ENCODE measurements at regions not wholly inside any gene's neighbourhood (a gene's known extent, or its start where the extent isn't known, plus 50 kb on each side); places are given as distances from the start of the nearest gene placed in this dataset.

DNA sequence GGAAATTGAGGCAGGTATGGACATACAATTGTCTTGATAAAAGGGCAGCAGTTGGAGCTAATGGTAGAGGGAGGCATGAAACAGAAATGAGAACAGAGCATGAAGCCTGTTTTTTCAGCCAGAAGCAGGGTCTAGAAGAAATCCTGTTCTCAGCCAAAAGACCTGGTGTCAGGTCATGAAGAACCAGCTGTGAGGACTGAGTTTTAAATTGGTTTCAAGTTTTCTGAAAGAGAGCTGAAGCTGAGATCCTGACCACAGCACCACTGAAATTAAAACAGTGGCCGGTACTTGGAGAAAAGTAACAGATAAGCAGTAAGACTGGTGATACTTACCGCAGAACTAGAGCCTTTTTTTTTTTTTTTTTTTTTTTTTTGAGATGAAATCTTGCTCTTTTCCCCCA is 283.8 kb upstream of the BMP2 start:
- TF ChIP-seq ELF4 (CRISPR knock-in tag; IDR thresholded peaks at IDR 0.05; ENCODE audit: low read depth) (no peak), TEAD1 (CRISPR knock-in tag; IDR thresholded peaks at IDR 0.05) (no peak), SP1 (CRISPR knock-in tag; conservative IDR thresholded peaks at IDR 0.05) (no peak), FOXP1 (CRISPR knock-in tag; IDR thresholded peaks at IDR 0.05; ENCODE audit: borderline replicate concordance) (no peak), JUN (CRISPR knock-in tag; IDR thresholded peaks at IDR 0.05) (no peak), CREM (CRISPR knock-in tag; IDR thresholded peaks at IDR 0.05) (no peak), ZNF396 (CRISPR knock-in tag; IDR thresholded peaks at IDR 0.05; ENCODE audit: borderline replicate concordance) (no peak), GTF2I (CRISPR knock-in tag; conservative IDR thresholded peaks at IDR 0.05) (no peak), FOXK1 (CRISPR knock-in tag; IDR thresholded peaks at IDR 0.05) (no peak)
- TF ChIP-seq, protein P1, sequence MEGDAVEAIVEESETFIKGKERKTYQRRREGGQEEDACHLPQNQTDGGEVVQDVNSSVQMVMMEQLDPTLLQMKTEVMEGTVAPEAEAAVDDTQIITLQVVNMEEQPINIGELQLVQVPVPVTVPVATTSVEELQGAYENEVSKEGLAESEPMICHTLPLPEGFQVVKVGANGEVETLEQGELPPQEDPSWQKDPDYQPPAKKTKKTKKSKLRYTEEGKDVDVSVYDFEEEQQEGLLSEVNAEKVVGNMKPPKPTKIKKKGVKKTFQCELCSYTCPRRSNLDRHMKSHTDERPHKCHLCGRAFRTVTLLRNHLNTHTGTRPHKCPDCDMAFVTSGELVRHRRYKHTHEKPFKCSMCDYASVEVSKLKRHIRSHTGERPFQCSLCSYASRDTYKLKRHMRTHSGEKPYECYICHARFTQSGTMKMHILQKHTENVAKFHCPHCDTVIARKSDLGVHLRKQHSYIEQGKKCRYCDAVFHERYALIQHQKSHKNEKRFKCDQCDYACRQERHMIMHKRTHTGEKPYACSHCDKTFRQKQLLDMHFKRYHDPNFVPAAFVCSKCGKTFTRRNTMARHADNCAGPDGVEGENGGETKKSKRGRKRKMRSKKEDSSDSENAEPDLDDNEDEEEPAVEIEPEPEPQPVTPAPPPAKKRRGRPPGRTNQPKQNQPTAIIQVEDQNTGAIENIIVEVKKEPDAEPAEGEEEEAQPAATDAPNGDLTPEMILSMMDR (IDR thresholded peaks at IDR 0.05) = no peak
- TF ChIP-seq, protein P2, sequence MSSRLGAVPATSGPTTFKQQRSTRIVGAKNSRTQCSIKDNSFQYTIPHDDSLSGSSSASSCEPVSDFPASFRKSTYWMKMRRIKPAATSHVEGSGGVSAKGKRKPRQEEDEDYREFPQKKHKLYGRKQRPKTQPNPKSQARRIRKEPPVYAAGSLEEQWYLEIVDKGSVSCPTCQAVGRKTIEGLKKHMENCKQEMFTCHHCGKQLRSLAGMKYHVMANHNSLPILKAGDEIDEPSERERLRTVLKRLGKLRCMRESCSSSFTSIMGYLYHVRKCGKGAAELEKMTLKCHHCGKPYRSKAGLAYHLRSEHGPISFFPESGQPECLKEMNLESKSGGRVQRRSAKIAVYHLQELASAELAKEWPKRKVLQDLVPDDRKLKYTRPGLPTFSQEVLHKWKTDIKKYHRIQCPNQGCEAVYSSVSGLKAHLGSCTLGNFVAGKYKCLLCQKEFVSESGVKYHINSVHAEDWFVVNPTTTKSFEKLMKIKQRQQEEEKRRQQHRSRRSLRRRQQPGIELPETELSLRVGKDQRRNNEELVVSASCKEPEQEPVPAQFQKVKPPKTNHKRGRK (CRISPR knock-in tag; IDR thresholded peaks at IDR 0.05; ENCODE audit: borderline replicate concordance) = no peak
- TF ChIP-seq, protein P3, sequence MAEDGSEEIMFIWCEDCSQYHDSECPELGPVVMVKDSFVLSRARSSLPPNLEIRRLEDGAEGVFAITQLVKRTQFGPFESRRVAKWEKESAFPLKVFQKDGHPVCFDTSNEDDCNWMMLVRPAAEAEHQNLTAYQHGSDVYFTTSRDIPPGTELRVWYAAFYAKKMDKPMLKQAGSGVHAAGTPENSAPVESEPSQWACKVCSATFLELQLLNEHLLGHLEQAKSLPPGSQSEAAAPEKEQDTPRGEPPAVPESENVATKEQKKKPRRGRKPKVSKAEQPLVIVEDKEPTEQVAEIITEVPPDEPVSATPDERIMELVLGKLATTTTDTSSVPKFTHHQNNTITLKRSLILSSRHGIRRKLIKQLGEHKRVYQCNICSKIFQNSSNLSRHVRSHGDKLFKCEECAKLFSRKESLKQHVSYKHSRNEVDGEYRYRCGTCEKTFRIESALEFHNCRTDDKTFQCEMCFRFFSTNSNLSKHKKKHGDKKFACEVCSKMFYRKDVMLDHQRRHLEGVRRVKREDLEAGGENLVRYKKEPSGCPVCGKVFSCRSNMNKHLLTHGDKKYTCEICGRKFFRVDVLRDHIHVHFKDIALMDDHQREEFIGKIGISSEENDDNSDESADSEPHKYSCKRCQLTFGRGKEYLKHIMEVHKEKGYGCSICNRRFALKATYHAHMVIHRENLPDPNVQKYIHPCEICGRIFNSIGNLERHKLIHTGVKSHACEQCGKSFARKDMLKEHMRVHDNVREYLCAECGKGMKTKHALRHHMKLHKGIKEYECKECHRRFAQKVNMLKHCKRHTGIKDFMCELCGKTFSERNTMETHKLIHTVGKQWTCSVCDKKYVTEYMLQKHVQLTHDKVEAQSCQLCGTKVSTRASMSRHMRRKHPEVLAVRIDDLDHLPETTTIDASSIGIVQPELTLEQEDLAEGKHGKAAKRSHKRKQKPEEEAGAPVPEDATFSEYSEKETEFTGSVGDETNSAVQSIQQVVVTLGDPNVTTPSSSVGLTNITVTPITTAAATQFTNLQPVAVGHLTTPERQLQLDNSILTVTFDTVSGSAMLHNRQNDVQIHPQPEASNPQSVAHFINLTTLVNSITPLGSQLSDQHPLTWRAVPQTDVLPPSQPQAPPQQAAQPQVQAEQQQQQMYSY (CRISPR knock-in tag; IDR thresholded peaks at IDR 0.05) = no peak
- TF ChIP-seq, protein P4, sequence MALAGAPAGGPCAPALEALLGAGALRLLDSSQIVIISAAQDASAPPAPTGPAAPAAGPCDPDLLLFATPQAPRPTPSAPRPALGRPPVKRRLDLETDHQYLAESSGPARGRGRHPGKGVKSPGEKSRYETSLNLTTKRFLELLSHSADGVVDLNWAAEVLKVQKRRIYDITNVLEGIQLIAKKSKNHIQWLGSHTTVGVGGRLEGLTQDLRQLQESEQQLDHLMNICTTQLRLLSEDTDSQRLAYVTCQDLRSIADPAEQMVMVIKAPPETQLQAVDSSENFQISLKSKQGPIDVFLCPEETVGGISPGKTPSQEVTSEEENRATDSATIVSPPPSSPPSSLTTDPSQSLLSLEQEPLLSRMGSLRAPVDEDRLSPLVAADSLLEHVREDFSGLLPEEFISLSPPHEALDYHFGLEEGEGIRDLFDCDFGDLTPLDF (CRISPR knock-in tag; IDR thresholded peaks at IDR 0.05) = no peak
